COLO668 (cell line): ENCODE measurements at regions not wholly inside any gene's neighbourhood (a gene's known extent, or its start where the extent isn't known, plus 50 kb on each side); places are given as distances from the start of the nearest gene placed in this dataset.
A peak's percentile ranks its signal among the peaks of the same experiment; 100 is the strongest.

Experiments used
- DNase-seq: peaks from one replicate; lab custom pipeline; 2025; ENCODE audit not compliant: unreplicated experiment; lab: John Stamatoyannopoulos, UW

DNA sequence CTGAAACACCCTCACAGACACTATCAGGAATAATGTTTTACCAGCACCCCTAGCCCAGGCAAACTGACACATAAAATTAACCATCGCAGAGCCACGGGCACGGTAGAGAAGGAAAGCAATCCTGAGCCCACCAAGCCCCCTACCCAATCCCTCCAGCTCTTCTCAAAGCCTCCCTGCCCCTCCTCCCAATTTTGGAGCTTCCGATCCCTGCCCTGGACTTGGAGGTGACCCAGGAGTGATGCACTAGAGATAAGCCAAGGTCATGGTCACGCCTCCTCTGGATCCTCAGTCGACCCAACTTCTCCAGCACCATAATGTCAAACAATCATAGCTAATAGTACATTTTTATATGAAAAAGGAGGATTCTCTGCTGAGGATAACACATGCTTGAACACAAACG lies 188.7 kb upstream of the NSMCE3 start:
- no peak for DNase-seq

DNA sequence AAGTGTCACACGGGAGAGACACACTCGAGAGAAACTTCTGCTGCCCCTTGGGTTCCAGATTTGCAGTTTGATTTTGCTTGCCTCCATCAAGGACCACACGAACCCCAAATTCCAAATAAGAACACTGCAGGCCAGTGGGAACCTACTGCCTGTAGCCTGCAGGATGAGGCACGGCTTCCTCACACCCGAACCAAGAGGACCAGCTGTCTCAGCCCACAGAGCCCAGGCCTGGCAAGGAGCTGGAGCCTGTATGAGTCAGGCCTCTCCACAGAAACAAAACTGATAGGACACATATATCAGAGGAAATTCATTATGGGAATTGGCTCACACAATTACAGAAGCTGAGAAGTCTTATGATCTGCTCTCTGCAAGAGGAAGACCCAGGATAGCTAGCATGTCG lies 188.1 kb upstream of the NSMCE3 start:
- no peak for DNase-seq

DNA sequence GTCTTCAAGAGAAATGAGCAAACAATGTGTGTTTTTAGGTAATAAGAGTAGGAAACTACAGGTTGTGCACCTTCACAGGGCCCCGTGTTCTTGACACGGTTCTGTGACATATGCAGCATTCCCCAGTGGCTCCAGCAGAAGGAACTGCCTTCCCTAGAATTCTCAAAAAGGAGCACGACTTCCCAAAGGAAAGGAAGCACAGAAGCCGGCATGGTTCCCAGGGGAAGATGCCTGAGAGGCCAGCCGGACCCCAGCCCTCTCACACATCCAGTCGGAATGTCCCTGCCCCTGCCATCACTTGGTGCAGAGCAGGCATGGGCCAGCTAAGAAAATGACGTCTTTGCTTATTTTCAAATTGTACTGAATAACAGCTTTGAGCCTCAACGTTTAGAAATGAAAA lies 187.3 kb upstream of the NSMCE3 start:
- no peak for DNase-seq

- no peak for DNase-seq
Observed at GRCh38 chr15:29456255-29456654, 186.6 kb upstream of the NSMCE3 start.

- no peak for DNase-seq
Observed at GRCh38 chr15:29455530-29455929, 185.9 kb upstream of the NSMCE3 start.

- DNase-seq, result no peak
Observed at GRCh38 chr15:29455055-29455454, 185.4 kb upstream of the NSMCE3 start.

DNA sequence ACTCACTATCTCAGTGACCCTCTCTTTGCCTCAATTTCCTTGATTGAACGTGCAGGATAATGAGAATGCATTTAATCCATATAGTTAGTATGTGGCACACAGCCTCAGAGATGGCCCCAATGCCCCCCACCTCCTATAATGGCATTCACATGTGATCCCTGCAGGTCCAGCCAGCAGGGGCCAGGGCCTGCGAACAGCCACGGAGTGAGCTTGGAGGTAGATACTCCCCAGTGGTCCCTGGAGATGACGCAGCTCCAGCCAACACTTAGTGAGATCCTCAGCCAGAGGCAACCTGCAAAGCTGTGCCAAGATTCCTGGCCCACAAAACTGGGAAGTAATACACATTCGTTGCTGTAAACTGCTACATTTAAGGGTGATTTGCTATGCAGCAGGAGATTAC lies 184.9 kb upstream of the NSMCE3 start:
- no peak for DNase-seq

DNA sequence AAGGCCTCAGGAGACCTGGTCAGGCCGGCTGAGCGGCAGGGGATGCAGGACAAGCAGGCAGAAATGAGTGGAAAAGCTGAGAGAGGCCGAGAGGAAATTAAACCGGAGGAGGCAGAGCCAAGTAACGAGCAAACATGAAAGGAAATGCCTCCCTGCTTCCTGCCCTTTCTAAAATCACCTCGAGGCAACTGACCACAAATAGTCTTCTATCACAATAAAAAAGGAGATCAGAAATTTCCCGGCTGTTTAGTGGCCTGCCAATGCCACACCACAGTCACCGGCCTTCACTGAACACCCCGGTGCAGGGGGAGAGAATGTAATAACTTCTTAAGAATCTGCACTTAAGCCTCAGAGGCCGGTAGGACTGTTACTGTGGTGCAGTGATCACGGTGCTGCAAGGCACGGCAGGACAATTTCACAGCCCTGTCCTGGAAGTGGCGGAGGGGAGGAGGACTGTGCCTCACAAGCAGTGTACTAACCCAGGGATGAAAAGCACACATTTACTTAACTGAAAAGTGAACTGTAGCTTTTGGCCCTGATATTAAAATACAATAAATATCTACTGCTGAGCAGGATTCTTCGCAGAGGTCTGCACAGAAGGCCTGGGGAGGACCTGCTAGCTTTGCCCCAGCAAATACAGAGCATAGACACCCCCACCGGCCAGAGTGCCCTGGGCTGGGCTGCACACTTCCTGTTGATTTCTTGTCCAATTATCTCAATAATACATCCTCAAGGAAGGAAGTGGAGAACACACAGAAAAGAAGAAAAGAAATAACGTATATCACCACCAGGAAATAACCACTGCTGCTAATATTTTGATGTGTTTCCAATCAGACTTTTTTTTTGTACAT lies 183.5 kb upstream of the NSMCE3 start:
- DNase-seq, result no peak

DNA sequence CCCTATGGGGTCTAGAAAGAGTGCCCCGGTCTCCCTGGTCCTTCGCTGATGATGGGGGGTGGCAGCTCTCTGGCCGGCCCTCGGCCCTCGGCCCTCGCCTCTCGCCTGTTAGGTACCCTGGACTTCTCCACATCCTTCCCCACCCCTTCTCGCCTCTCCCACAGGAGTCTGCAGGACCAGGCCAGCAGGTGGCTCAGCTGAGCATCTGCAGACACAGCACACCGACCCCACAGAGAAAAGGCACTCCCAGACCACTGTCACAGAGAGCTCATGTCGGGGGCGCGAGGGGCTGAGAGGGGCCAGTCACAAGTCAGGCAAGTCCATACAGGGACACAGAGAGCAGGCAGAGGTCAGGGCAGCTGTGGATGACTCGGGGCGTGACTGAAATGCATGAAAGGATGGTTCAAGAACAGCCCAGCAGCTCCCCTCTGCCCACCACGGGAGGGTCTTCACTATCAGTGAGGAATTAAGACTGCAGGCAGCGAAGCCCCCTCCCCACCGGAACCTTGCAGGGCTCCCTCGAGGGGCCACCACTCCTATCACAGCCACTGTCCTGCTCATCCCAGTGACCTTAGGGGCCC lies 181.7 kb upstream of the NSMCE3 start:
- DNase-seq, result peak; percentile 42

- DNase-seq, result no peak
Observed at GRCh38 chr15:29449136-29449535, 179.5 kb upstream of the NSMCE3 start.

GRCh38 chr15:29448320-29448719 lies 178.7 kb upstream of the NSMCE3 start:
- DNase-seq, result no peak

DNA sequence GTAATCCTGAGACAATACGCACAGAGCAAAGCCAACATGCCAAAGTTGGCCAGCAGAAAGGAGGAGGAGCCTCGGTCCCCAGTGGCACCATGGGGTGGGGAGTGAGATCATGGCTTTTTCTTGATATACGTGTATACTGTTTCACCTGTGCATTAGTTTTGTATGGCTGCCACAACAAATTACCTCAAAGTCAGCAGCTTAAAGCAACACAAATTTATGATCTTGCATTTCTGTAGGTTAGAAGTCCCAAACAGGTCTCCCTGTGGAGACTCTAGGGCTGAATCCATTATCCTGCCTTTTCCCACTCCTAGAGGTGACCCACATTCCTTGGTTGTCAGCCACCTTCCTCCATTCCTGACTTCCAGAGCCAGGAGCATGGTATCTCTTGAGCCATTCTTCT lies 176.9 kb upstream of the NSMCE3 start:
- no peak for DNase-seq

GRCh38 chr15:29442532-29442931 lies 172.9 kb upstream of the NSMCE3 start:
- DNase-seq, result no peak

- peak; percentile 32 for DNase-seq
Observed at GRCh38 chr15:29440541-29440940, 170.9 kb upstream of the NSMCE3 start.

DNA sequence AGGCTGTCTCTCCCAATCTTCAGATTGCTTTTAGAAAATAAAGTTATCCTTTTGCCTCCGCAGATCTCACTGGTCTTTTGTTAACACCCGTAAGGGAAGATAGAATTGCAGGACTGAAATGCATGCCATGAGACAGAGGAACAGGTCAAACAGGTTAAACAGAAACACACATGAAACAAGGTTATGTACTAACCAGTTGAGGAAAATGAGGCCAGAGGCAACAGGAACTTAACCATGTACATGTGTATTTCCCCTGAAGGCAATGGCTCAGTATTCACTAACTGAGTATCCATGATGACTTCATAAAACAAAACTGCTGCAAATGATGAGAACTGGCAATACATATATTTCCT lies 169.1 kb upstream of the NSMCE3 start:
- no peak for DNase-seq

DNA sequence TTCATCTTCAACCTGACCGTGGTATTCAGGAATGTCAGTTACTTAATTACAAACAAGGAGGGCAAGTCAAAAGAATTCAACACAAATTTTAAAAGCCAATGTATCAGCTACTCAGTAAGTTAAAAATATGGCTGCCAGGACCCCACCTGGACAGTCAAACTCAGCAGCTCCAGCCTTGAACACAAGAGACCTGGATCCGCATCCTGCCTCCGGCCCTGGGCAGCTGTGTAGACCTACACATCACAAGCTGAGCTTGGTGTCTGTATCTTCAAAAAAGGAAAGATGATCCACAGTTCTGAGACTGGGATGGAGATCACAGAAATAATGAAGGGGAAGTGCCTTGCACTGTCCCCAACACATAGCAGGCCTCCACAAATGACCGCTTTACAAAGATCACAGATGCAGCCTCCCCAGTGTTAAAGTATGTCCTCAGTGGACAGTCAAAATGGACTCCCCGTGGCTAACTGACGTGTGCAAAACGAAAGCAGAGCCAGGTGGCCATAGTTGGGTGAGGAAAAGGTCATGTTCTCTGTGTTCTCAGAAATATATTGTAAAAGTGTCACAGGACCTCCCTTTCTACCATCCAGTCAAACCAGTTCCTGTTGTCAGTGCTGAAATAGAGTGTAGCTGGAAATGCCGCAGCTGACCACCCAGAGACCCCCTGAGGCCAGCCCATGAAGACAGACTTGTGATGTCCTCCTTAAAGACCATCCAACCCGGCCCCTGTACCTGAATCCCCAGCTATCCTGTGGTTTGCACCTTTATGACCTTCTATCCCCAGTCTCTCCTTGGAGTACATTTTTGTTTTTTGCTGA lies 168.5 kb upstream of the NSMCE3 start:
- no peak for DNase-seq

DNA sequence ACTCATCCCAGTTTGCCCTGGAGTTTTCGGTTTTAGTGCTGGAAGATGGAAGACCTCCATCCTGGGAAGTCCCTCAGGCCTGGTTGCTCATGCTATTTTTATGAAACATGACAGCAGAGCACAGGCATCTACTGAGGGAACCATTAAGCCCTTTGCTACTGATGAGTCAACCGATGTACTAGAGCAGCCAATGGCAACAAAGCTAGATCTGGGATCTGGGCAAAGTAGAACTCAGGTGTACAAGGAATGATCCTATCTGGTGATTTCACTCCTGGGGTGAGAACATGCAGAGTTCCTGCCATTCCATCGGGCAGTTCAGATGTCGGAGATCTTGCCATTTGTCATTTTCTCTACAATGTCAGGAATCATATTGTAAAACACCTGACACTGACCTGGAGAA lies 166.2 kb upstream of the NSMCE3 start:
- DNase-seq, result no peak

GRCh38 chr15:29434280-29434679 lies 164.7 kb upstream of the NSMCE3 start:
- DNase-seq, result no peak

- DNase-seq, result no peak
Observed at GRCh38 chr15:29433507-29434248, 164.1 kb upstream of the NSMCE3 start.

GRCh38 chr15:29433050-29433318 lies 163.4 kb upstream of the NSMCE3 start:
- no peak for DNase-seq

- DNase-seq, result no peak
Observed at GRCh38 chr15:29432191-29433049, 162.8 kb upstream of the NSMCE3 start.
